Type B pancreatic cell (in vitro differentiated cells): ENCODE measurements at regions not wholly inside any gene's neighbourhood (a gene's known extent, or its start where the extent isn't known, plus 50 kb on each side); places are given as distances from the start of the nearest gene placed in this dataset.

ENCODE experiments used
- DNase-seq: peaks from one replicate; pipeline ENCODE4 v3.0.0; 2021; ENCODE audit warnings: mixed read lengths; ENCODE audit not compliant: unreplicated experiment; ENCODE audit errors: extremely low spot score
- H3K27ac Mint-ChIP-seq: 2 replicates; pipeline ENCODE4 v1.8.0; 2021; ENCODE audit warnings: mild to moderate bottlenecking, mixed read lengths
- H3K27me3 Mint-ChIP-seq: 2 replicates; pipeline ENCODE4 v1.8.0; 2021; ENCODE audit warnings: mixed read lengths
- H3K36me3 Mint-ChIP-seq: 2 replicates; pipeline ENCODE4 v1.8.0; 2021; ENCODE audit warnings: mixed read lengths
- H3K4me1 Mint-ChIP-seq: one replicate; pipeline ENCODE4 v1.8.0; 2021; ENCODE audit warnings: mixed read lengths; ENCODE audit not compliant: unreplicated experiment
- H3K4me3 Mint-ChIP-seq: 2 replicates; pipeline ENCODE4 v1.8.0; 2021; ENCODE audit warnings: mild to moderate bottlenecking, mixed read lengths
- H3K9me3 Mint-ChIP-seq: 2 replicates; pipeline ENCODE4 v1.8.0; 2021; ENCODE audit warnings: mixed read lengths
- TF ChIP-seq, protein P1 (sequence below): fragments of 200-600 bp; sonication (generic); conservative IDR thresholded peaks from 2 replicates; pipeline ENCODE4 v1.5.0; 2021; ENCODE audit warnings: antibody characterized with exemption, mild to moderate bottlenecking

- H3K4me1 Mint-ChIP-seq, result no peaks in the 10 kb centered on the region
- no peaks in the 10 kb centered on the region for H3K36me3 Mint-ChIP-seq
- no peak overlapping the region for H3K4me3 Mint-ChIP-seq
- H3K27ac Mint-ChIP-seq, result no peak overlapping the region
- no peak for DNase-seq
- TF ChIP-seq, protein P1, sequence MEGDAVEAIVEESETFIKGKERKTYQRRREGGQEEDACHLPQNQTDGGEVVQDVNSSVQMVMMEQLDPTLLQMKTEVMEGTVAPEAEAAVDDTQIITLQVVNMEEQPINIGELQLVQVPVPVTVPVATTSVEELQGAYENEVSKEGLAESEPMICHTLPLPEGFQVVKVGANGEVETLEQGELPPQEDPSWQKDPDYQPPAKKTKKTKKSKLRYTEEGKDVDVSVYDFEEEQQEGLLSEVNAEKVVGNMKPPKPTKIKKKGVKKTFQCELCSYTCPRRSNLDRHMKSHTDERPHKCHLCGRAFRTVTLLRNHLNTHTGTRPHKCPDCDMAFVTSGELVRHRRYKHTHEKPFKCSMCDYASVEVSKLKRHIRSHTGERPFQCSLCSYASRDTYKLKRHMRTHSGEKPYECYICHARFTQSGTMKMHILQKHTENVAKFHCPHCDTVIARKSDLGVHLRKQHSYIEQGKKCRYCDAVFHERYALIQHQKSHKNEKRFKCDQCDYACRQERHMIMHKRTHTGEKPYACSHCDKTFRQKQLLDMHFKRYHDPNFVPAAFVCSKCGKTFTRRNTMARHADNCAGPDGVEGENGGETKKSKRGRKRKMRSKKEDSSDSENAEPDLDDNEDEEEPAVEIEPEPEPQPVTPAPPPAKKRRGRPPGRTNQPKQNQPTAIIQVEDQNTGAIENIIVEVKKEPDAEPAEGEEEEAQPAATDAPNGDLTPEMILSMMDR, result no peak
- peaks cover 7% of the 10 kb centered on the region for H3K9me3 Mint-ChIP-seq
- H3K27me3 Mint-ChIP-seq, result no peaks in the 10 kb centered on the region
Measured at GRCh38 chr13:38213314-38213713, 136.3 kb upstream of the UFM1 start.

GRCh38 chr13:38210928-38211596, 138.6 kb upstream of the UFM1 start:
- H3K27me3 Mint-ChIP-seq, result no peaks in the 10 kb centered on the region
- H3K4me1 Mint-ChIP-seq, result no peaks in the 10 kb centered on the region
- DNase-seq, result no peak
- TF ChIP-seq, protein P1, result no peak
- H3K36me3 Mint-ChIP-seq, result no peaks in the 10 kb centered on the region
- H3K9me3 Mint-ChIP-seq, result peaks cover 7% of the 10 kb centered on the region
- no peak overlapping the region for H3K27ac Mint-ChIP-seq
- H3K4me3 Mint-ChIP-seq, result no peak overlapping the region

- DNase-seq, result no peak
- Mint-ChIP-seq H3K27me3 (no peaks in the 10 kb centered on the region), H3K4me1 (no peaks in the 10 kb centered on the region)
Measured at GRCh38 chr13:38204556-38204955, 145.1 kb upstream of the UFM1 start.

DNA sequence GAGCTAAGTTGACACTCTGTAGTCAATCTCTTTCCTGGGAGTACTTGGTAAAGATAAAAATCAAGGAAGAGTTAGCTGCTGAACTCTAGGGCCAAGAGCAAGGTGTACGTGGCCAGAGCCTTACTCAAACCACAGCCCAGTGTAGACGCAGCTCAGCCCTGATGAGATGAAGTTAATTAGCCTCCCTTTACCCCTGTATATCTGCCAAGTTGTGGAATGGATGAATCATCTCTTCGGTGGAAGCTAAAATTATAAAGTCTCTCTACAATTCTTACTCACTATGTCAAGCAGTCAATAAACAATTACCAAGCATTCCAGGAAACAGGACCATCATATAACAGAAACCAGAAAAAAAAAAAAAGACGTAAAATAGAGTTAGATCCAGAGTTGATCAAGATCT, 146.9 kb upstream of the UFM1 start:
- TF ChIP-seq, protein P1, result no peak
- Mint-ChIP-seq H3K27me3 (no peaks in the 10 kb centered on the region), H3K4me3 (no peak overlapping the region)

More at GRCh38 chr13:38204556-38204955, 145.1 kb upstream of the UFM1 start:
- Mint-ChIP-seq H3K27ac (no peak overlapping the region), H3K4me3 (no peak overlapping the region), H3K9me3 (no peaks in the 10 kb centered on the region), H3K36me3 (no peaks in the 10 kb centered on the region)
- TF ChIP-seq, protein P1, result no peak

DNA sequence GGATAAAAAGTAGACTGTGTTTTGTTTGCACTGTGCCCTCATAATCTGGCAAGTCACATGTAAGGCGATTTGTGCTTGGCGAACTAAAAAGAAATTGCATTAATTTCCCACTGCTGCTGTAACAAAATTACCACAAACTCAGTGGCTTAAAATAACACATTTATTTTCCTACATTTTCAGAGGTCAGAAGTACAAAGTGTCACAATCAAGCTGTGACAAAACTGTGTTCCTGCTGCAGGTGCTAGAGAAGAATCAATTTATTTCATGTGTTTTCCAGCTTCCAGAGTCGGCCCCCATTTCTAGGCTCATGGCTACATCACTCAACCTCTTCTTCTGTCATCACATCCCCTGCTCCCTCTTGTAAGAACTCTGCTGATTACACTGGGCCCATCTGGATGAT, 158.6 kb upstream of the UFM1 start:
- TF ChIP-seq, protein P1, result no peak
- no peaks in the 10 kb centered on the region for H3K9me3 Mint-ChIP-seq
- no peaks in the 10 kb centered on the region for H3K36me3 Mint-ChIP-seq
- H3K4me3 Mint-ChIP-seq, result no peak overlapping the region
- no peak for DNase-seq
- H3K27ac Mint-ChIP-seq, result no peak overlapping the region
- peaks cover 6% of the 10 kb centered on the region for H3K4me1 Mint-ChIP-seq
- H3K27me3 Mint-ChIP-seq, result no peaks in the 10 kb centered on the region

More for the DNA sequence above, 146.9 kb upstream of the UFM1 start:
- Mint-ChIP-seq H3K36me3 (no peaks in the 10 kb centered on the region), H3K27ac (no peak overlapping the region), H3K4me1 (no peaks in the 10 kb centered on the region), H3K9me3 (no peaks in the 10 kb centered on the region)
- DNase-seq, result no peak

DNA sequence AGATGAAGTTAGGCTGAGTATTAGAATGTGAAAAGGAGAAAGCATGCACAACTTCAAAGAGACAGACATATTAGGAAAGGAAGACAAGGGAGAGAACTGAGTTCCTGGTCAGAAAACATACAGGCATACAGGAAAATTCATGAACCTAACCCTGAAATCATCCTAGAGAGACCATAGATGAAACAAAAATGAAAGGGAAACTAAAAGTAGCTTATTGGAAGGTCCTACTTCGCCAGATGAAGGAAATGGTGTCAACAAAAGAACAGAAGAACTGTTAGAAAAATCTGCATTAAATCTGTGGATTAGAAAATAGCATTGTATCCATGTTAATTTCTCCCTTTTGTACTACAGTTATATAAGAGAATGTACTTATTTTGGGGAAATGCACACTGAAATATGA, 169.0 kb upstream of the UFM1 start:
- Mint-ChIP-seq H3K36me3 (no peaks in the 10 kb centered on the region), H3K9me3 (no peaks in the 10 kb centered on the region), H3K4me1 (no peaks in the 10 kb centered on the region), H3K4me3 (no peak overlapping the region), H3K27me3 (no peaks in the 10 kb centered on the region), H3K27ac (no peak overlapping the region)
- DNase-seq, result no peak
- TF ChIP-seq, protein P1, result no peak
